ENCODE measurements at regions not wholly inside any gene's neighbourhood (a gene's known extent, or its start where the extent isn't known, plus 50 kb on each side); places are given as distances from the start of the nearest gene placed in this dataset.

DNA sequence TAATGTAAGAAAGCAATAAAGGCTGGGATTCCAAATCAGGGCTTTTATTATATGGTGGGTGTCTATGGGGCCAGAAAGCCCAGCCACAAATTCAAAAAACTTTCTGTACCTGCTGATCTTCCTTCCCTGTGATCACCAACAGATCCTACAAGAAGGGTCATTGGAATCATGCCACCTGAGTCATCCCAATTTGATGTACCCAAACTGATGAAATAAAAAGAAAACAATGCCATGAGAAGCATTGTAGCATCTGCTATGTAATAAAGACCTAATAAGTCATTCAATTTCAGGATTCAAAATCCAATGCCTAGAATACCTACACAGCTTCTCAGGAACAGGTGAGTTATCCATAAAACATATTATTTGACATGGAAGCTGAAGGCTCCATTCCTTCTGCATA is 228.8 kb downstream of the DKK1 start:
- intact Hi-C loops (cut with DNase I) = no loop called here
- ATAC-seq (no peak), DNase-seq (no peak)
- peaks cover 0 to 2% (median 0%) of the 10 kb centered on the region in 3 donors for H3K27me3 ChIP-seq (ENCODE audit: insufficient read depth in 3 of 3, low read length in 2 of 3)
- no peaks in the 10 kb centered on the region for H3K36me3 ChIP-seq (ENCODE audit: insufficient read depth in 1 of 2, low read depth in 1 of 2)
- H3K27ac ChIP-seq = no peak overlapping the region
- no peaks in the 10 kb centered on the region for H3K9me3 ChIP-seq
- TF ChIP-seq, protein P1, sequence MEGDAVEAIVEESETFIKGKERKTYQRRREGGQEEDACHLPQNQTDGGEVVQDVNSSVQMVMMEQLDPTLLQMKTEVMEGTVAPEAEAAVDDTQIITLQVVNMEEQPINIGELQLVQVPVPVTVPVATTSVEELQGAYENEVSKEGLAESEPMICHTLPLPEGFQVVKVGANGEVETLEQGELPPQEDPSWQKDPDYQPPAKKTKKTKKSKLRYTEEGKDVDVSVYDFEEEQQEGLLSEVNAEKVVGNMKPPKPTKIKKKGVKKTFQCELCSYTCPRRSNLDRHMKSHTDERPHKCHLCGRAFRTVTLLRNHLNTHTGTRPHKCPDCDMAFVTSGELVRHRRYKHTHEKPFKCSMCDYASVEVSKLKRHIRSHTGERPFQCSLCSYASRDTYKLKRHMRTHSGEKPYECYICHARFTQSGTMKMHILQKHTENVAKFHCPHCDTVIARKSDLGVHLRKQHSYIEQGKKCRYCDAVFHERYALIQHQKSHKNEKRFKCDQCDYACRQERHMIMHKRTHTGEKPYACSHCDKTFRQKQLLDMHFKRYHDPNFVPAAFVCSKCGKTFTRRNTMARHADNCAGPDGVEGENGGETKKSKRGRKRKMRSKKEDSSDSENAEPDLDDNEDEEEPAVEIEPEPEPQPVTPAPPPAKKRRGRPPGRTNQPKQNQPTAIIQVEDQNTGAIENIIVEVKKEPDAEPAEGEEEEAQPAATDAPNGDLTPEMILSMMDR (IDR thresholded peaks at IDR 0.05) = no peak
- H3K4me3 ChIP-seq = no peak overlapping the region
- H3K4me1 ChIP-seq = no peaks in the 10 kb centered on the region

DNA sequence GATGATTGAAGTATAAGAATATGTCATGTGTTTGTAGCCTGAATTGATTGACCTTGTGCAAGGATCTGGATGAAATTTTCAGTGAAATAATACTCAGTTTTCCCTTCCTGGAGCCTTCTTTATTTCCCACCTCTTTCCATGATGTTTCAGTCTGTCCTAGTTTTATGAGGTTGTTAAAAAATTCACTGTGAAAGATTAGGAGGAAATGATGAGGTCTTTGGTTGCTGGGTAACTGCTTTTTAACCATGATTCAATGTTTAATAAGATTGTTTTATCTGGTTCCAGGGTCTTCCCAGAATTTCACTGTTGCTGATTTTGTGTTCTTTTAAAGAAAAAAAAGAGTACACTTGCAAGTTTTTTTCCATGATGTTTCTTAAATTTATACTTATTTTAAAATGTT is 221.5 kb downstream of the MBL2 start:
- DNase-seq (no peak), ATAC-seq (no peak)
- H3K9me3 ChIP-seq = no peaks in the 10 kb centered on the region
- TF ChIP-seq, protein P1 (IDR thresholded peaks at IDR 0.05) = no peak
- peaks cover 0 to 2% (median 0%) of the 10 kb centered on the region in 3 donors for H3K27me3 ChIP-seq (ENCODE audit: insufficient read depth in 3 of 3, low read length in 2 of 3)
- no peak overlapping the region for H3K4me3 ChIP-seq
- no peak overlapping the region for H3K27ac ChIP-seq
- H3K36me3 ChIP-seq (ENCODE audit: insufficient read depth in 1 of 2, low read depth in 1 of 2) = no peaks in the 10 kb centered on the region
- intact Hi-C loops (cut with DNase I) = no loop called here
- H3K4me1 ChIP-seq = no peaks in the 10 kb centered on the region

DNA sequence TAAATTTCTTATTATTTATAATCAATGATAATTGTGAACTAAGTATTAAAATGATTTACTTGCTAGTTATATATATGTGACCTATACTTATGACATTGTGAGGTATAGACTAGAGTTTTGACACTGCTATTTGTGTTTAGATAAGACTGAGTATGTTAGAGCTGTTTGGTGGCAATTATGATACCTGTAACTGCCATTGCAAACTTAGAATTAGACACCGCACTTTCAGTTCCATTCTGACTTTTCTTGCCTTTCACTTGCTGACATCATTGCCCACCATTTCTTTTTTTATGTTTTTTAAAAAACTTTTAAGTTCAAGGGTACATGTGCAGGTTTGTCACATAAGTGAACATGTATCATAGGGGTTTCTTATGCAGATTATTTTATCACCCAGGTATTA is 214.5 kb downstream of the MBL2 start:
- WGBS, 3 donors = 94 to 97% (median 95%) methylated on average over 1 of the region's 1 CpG
- TF ChIP-seq, protein P1 (IDR thresholded peaks at IDR 0.05) = no peak
- ATAC-seq = no peak

DNA sequence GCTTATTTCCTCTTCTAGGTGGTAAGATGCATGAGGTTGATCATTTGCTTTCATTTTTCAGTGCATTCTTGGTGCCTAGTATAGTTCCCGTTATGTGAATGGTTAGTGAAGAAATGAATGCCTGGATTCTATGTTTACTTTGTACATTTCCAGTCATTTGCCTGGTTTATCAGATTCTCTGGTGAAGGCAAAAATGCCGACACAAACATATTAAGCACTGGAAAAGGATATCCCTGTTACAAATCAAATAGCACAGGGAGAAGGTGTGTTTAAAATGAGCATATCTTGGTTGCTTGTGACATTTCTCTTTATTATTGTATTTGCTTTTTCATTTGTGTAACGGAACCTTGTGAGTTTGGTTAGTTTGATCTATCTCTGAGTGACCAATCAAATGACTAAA is 211.3 kb downstream of the MBL2 start:
- ATAC-seq (no peak), DNase-seq (no peak)
- intact Hi-C loops (cut with DNase I) = no loop called here
- no peak overlapping the region for H3K4me3 ChIP-seq
- TF ChIP-seq, protein P1 (IDR thresholded peaks at IDR 0.05) = no peak
- WGBS, 3 donors = 88 to 89% (median 89%) methylated on average over 3 of the region's 3 CpGs
- no peaks in the 10 kb centered on the region for H3K9me3 ChIP-seq
- H3K27ac ChIP-seq = no peak overlapping the region
- no peaks in the 10 kb centered on the region for H3K27me3 ChIP-seq (ENCODE audit: insufficient read depth in 3 of 3, low read length in 2 of 3)
- H3K36me3 ChIP-seq (ENCODE audit: insufficient read depth in 1 of 2, low read depth in 1 of 2) = no peaks in the 10 kb centered on the region
- H3K4me1 ChIP-seq = no peaks in the 10 kb centered on the region

More for the DNA sequence above, 214.5 kb downstream of the MBL2 start:
- intact Hi-C loops (cut with DNase I) = no loop called here
- no peak overlapping the region for H3K4me3 ChIP-seq
- no peak overlapping the region for H3K27ac ChIP-seq
- H3K4me1 ChIP-seq = no peaks in the 10 kb centered on the region
- H3K36me3 ChIP-seq (ENCODE audit: insufficient read depth in 1 of 2, low read depth in 1 of 2) = no peaks in the 10 kb centered on the region
- DNase-seq = no peak
- H3K9me3 ChIP-seq = no peaks in the 10 kb centered on the region
- H3K27me3 ChIP-seq (ENCODE audit: insufficient read depth in 3 of 3, low read length in 2 of 3) = no peaks in the 10 kb centered on the region

DNA sequence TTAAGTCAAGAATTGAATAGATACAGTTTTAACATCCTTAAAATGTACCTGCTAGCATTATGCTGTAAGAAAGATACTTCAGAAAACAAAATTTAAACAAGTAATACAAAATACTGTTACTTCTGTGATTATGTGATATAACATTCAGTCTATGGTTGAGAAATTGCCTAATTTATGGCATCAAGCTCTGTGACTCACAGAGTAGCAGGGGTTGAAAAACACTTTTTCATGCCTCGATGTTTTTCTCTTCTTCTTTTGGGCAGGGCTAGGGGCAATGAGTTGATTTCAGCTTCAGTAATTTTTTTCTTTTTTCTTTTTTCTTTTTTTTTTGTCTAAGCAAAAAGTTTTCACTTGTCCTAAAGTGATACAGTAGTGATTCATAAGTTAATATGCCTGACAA is 209.2 kb downstream of the MBL2 start:
- TF ChIP-seq, protein P1 (IDR thresholded peaks at IDR 0.05) = no peak
- intact Hi-C loops (cut with DNase I) = no loop called here

More for the DNA sequence above, 209.2 kb downstream of the MBL2 start:
- 82 to 84% (median 82%) methylated on average over 1 of the region's 1 CpG for WGBS, 3 donors
- Histone ChIP-seq H3K27ac (no peak overlapping the region), H3K27me3 (ENCODE audit: insufficient read depth in 3 of 3, low read length in 2 of 3) (no peaks in the 10 kb centered on the region), H3K9me3 (no peaks in the 10 kb centered on the region), H3K4me3 (no peak overlapping the region), H3K4me1 (no peaks in the 10 kb centered on the region), H3K36me3 (ENCODE audit: insufficient read depth in 1 of 2, low read depth in 1 of 2) (no peaks in the 10 kb centered on the region)
- no peak for DNase-seq
- no peak for ATAC-seq
